ENCODE measurements at regions not wholly inside any gene's neighbourhood (a gene's known extent, or its start where the extent isn't known, plus 50 kb on each side); places are given as distances from the start of the nearest gene placed in this dataset.
"Not testable (repeated sequence)": the region's sequence is repeated elsewhere in the genome, so short reads cannot be mapped to it uniquely, and the experiment has no call there.

DNA sequence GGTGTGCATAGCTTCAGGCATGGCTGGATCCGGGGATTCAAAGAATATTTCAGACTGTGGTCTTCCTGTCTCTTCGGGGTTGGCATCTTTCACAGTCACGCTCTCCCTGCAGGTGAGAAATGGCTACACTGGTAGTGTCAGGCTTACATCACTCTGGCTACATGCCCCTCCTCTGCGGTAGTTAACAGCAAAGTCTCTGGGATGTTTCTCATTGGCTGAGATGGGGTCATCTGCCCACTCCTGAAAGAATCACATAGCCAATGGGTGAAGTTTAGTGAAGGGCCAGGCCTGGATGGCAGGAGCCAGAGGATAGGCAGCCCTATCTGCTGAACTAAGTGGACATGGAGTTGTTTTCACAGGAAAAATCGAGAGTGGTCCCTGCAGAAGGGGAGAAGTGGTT, 356.5 kb downstream of the MATN1 start:
- no peak for DNase-seq
- Mint-ChIP-seq H3K36me3 (ENCODE audit: insufficient read depth) (peaks cover 2% of the 10 kb centered on the region), H3K27me3 (peaks cover 28% of the 10 kb centered on the region in 2 donors), H3K4me1 (ENCODE audit: low read depth in 2 of 2) (no peaks in the 10 kb centered on the region), H3K27ac (no peak overlapping the region), H3K9me3 (no peaks in the 10 kb centered on the region), H3K4me3 (no peak overlapping the region)
- no peak for ATAC-seq (replicated peaks)

DNA sequence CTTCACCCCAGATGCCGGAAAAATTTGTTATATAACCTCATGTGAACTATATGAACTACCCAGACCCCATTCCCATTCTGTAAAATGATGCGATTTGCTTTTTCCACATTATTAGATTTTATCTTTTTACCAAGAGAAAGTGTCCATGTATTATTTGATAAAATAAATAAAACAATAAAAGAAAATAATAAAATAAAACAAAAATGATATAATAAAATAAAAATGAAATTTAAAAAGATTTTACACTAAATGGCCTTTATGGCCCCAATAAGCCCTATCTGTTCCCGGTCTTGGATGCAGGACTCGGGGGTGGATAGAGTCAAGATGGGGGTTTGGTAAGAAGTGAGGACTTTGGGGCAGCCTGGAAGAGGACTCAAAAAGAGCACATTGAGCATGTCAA, 357.2 kb downstream of the MATN1 start:
- DNase-seq, result no peak
- Mint-ChIP-seq H3K36me3 (ENCODE audit: insufficient read depth) (peaks cover 2% of the 10 kb centered on the region), H3K9me3 (no peaks in the 10 kb centered on the region), H3K27me3 (peaks cover 25 to 35% of the 10 kb centered on the region in 2 donors), H3K4me3 (no peak overlapping the region), H3K27ac (no peak overlapping the region), H3K4me1 (ENCODE audit: low read depth in 2 of 2) (no peaks in the 10 kb centered on the region)
- ATAC-seq (replicated peaks), result no peak

DNA sequence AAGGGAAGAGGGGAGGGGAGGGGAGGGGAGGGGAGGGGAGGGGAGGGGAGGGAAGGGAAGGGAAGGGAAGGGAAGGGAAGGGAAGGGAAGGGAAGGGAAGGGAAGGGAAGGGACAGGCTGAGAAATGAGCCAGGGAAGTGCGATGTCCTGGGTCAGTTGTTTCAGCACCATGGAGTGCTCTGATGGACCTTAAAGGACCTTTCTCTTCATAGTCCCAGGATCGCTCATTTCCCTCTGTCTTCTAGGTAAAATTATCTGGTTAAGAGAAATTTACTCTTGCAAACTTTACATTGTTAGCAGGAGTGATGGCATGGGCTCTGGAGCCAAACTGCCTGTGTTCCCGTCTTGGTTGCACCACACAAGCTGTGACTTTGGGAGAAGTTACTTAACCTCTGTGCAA, 357.8 kb downstream of the MATN1 start:
- ATAC-seq (replicated peaks) (no peak), DNase-seq (no peak)
- Mint-ChIP-seq H3K27me3 (peaks cover 22 to 36% of the 10 kb centered on the region in 2 donors), H3K27ac (no peak overlapping the region), H3K4me3 (no peak overlapping the region), H3K9me3 (no peaks in the 10 kb centered on the region), H3K4me1 (ENCODE audit: low read depth in 2 of 2) (no peaks in the 10 kb centered on the region), H3K36me3 (ENCODE audit: insufficient read depth) (peaks cover 1% of the 10 kb centered on the region)

DNA sequence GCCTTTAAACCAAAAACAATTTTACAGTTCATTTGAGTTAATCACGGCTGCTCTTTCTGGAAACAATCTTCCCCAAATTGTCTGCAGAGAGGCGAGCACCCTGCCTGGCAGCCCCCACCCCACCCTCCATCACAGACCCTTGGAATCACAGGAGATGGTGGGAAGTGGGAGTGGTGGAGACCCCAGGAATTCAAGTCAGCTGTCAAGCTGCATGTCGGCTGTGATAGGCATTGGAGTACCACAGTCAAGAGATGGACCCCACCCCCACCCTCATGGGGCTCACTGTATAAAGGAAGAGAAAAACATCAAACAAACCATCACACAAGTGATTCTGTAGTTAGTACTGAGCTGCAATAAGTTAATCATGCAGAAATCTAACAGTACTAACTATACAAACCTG, 360.4 kb downstream of the MATN1 start:
- Mint-ChIP-seq H3K4me1 (ENCODE audit: low read depth in 2 of 2) (no peaks in the 10 kb centered on the region), H3K4me3 (no peak overlapping the region), H3K36me3 (ENCODE audit: insufficient read depth) (peaks cover 3% of the 10 kb centered on the region), H3K9me3 (no peaks in the 10 kb centered on the region), H3K27me3 (peaks cover 33 to 57% of the 10 kb centered on the region in 2 donors), H3K27ac (no peak overlapping the region)
- DNase-seq (no peak), ATAC-seq (replicated peaks) (no peak)

DNA sequence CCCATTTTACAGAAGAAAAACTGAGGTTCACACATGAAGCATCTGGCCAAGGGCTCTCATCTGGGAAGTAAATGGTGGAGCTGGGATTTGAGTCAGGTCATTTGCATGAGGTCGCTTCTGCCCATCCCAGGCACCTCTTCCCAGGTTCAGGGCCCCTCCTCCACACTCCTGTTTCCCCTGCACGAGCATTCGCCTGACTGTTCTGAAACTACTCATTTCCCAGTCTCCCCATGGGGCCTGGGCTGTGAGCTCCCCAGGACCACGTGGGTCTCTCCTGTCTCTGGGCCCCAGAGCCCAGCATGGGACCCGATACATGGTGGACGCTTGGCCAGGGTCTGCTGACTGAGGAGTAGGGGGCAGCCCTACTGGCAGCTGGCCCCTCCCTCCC, 360.8 kb downstream of the MATN1 start:
- Mint-ChIP-seq H3K4me3 (no peak overlapping the region), H3K4me1 (ENCODE audit: low read depth in 2 of 2) (no peaks in the 10 kb centered on the region), H3K36me3 (ENCODE audit: insufficient read depth) (peaks cover 3% of the 10 kb centered on the region), H3K27me3 (peaks cover 33 to 57% of the 10 kb centered on the region in 2 donors), H3K27ac (no peak overlapping the region), H3K9me3 (no peaks in the 10 kb centered on the region)
- ATAC-seq (replicated peaks) (no peak), DNase-seq (no peak)

DNA sequence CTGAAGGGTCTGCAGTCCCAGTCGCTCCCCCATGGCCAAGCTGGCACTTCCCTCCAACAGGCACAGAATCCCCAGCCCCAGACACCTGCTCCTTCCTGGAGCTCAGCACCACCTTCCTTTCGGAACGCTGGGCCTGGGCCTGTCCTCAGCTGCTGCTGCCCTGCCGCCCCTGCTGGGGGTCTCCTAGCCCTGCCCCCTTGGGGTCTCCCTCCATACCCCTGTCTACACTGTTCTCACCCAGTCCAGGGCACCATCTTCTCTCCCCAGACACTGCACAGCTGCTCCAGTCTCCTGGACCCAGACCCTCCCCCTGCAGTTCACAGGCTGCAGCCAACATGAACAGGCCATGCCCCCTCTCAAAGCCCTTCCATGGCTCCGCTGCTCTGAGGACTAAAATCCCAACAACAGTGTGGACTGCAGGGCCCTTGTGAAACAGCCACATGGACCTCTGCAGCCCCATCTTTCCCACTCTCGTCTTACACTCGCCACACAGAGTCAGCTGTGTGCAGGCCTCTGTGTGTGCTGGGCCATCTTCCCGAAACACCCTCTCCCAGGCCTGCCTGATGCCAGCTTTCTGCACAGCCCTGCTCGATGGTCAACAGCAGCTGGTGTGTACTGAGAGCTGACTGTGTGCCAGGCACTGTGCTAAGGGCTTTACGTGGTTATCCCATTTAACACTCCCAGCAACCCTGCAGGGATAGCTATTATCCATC, 361.3 kb downstream of the MATN1 start:
- H3K27me3 Mint-ChIP-seq, result peaks cover 36 to 59% of the 10 kb centered on the region in 2 donors

DNA sequence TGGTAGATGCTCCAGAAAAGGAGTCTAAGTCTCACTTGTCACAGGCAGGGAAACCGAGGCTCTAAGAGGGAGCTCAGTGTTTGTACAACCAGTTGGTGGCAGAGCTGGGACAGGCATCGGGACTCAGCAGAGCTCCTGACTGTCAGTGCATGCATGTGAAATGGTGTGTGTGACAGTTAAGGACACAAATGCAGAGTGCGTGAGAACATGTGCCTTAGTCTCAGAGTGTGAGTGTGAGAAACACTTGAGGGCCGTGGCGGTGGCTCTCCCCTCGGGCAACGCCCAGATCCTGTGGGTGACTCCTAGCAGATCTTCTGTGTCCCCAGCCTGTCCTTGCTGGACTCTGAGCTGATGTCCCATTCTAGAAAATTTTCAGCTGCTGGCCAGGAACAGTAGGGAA, 362.6 kb downstream of the MATN1 start:
- Mint-ChIP-seq H3K27ac (no peak overlapping the region), H3K4me3 (no peak overlapping the region), H3K9me3 (no peaks in the 10 kb centered on the region), H3K36me3 (ENCODE audit: insufficient read depth) (peaks cover 3% of the 10 kb centered on the region), H3K4me1 (ENCODE audit: low read depth in 2 of 2) (no peaks in the 10 kb centered on the region), H3K27me3 (peaks cover 42 to 65% of the 10 kb centered on the region in 2 donors)
- DNase-seq (no peak), ATAC-seq (replicated peaks) (no peak)

More for the DNA sequence above, 361.3 kb downstream of the MATN1 start:
- ATAC-seq (replicated peaks); H3K36me3 Mint-ChIP-seq (ENCODE audit: insufficient read depth); H3K9me3 Mint-ChIP-seq; H3K4me3 Mint-ChIP-seq; H3K4me1 Mint-ChIP-seq (ENCODE audit: low read depth in 2 of 2); DNase-seq; H3K27ac Mint-ChIP-seq: not testable (repeated sequence)

DNA sequence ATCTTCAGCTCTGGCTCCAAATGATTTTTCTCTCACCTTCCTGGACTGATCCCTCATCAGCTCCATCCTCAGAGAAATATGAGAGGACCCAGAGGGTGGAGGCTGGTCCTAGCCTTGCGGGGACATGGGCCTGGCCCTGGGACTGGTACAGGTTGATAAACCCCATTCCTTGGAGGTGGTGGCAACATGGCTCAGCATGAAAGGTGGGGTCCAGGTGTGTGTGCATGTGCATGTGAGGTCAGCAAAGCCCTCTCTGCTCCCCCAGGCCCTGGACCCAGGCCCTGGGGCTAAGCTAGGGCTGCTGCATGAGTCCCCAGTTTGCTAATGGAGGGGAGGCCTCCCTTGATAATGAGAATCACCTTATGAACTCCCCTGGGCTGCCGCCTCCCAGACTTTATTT, 363.1 kb downstream of the MATN1 start:
- peaks cover 3% of the 10 kb centered on the region for H3K36me3 Mint-ChIP-seq (ENCODE audit: insufficient read depth)
- H3K27ac Mint-ChIP-seq, result no peak overlapping the region
- peaks cover 46 to 64% of the 10 kb centered on the region in 2 donors for H3K27me3 Mint-ChIP-seq
- no peaks in the 10 kb centered on the region for H3K9me3 Mint-ChIP-seq
- ATAC-seq (replicated peaks) (no peak), DNase-seq (no peak)
- H3K4me3 Mint-ChIP-seq, result no peak overlapping the region
- H3K4me1 Mint-ChIP-seq (ENCODE audit: low read depth in 2 of 2), result no peaks in the 10 kb centered on the region

DNA sequence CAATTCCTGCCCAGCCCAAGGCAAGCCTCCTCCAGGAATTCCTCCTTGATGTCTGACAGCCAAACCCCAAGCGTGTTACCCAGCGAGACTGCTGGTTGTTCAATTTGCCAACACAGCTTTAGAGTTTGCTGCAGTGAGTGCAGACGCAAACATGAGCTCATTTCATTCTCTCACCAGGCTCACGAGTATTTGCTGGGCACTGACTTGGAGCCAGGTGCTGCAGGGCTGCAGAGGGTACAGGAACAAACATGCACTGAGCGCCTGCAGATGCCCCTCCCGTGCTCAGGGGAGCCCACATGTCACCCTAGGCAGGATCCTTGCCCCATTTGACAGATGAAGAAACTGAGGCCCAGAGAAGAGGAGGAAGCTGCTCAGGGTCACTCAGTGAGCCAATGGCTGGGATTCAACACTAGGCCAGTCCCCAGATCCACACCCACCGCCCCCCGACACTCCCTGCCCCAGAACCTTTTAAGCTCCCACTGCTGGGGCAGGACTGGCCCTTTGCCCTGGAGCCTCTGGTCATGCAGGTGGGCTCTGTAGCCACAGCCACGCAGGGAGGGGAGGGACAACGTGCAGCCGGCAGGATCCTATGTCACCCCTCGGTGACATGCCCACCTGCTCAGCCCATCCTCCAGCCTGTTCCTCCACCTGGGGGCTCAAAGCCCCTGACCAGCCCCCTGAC, 363.7 kb downstream of the MATN1 start:
- Mint-ChIP-seq H3K9me3 (no peaks in the 10 kb centered on the region), H3K27ac (no peak overlapping the region), H3K4me1 (ENCODE audit: low read depth in 2 of 2) (no peaks in the 10 kb centered on the region), H3K27me3 (peaks cover 47 to 64% of the 10 kb centered on the region in 2 donors), H3K4me3 (no peak overlapping the region), H3K36me3 (ENCODE audit: insufficient read depth) (peaks cover 3% of the 10 kb centered on the region)
- ATAC-seq (replicated peaks) (no peak), DNase-seq (no peak)

DNA sequence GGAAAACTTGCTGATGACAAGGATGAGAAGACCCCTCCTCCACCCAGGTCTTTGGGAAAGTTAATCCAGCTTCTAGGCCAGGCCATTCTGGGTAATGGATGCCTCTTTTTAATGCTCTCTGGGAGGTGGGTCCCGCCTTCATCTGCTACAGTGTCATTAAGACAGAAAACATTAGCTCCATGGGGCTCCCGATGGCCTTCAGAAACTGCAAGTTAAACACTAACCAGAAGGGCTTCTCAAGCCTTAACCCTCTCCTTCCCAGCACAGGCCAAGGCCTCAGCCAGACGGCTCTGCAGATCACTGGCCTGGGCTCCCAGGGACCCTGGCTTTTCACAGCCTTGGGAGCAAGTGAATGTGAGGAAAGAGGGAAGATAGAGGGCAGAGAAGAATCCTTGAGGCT, 364.9 kb downstream of the MATN1 start:
- no peak overlapping the region for H3K27ac Mint-ChIP-seq
- no peak overlapping the region for H3K4me3 Mint-ChIP-seq
- peaks cover 3% of the 10 kb centered on the region for H3K36me3 Mint-ChIP-seq (ENCODE audit: insufficient read depth)
- no peak for ATAC-seq (replicated peaks)
- H3K27me3 Mint-ChIP-seq, result peaks cover 50 to 66% of the 10 kb centered on the region in 2 donors
- H3K9me3 Mint-ChIP-seq, result no peaks in the 10 kb centered on the region
- no peaks in the 10 kb centered on the region for H3K4me1 Mint-ChIP-seq (ENCODE audit: low read depth in 2 of 2)
- DNase-seq, result no peak

DNA sequence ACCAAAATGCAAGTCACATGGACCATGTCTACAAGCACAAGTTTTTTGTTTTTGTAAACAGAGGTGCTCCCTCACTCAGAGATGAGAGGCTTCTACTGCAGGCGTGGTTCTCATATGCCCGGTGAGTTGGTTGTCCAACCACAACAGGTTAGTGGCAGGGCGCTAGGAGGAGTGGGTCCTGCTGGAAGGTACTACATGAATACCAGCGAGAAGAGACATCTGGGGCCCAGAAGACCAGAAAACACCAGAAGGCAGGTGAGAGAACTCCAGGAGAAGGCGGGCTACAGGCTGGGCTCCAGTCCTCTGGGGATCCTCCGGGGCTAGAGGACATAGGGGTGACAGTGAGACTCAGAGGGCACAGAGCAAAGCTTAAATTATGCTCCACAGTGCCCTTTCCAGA, 366.5 kb downstream of the MATN1 start:
- ATAC-seq (replicated peaks) (no peak), DNase-seq (no peak)
- H3K36me3 Mint-ChIP-seq (ENCODE audit: insufficient read depth), result peaks cover 3% of the 10 kb centered on the region
- no peak overlapping the region for H3K27ac Mint-ChIP-seq
- H3K9me3 Mint-ChIP-seq, result no peaks in the 10 kb centered on the region
- H3K27me3 Mint-ChIP-seq, result peaks cover 41 to 53% of the 10 kb centered on the region in 2 donors
- H3K4me1 Mint-ChIP-seq (ENCODE audit: low read depth in 2 of 2), result no peaks in the 10 kb centered on the region
- no peak overlapping the region for H3K4me3 Mint-ChIP-seq

DNA sequence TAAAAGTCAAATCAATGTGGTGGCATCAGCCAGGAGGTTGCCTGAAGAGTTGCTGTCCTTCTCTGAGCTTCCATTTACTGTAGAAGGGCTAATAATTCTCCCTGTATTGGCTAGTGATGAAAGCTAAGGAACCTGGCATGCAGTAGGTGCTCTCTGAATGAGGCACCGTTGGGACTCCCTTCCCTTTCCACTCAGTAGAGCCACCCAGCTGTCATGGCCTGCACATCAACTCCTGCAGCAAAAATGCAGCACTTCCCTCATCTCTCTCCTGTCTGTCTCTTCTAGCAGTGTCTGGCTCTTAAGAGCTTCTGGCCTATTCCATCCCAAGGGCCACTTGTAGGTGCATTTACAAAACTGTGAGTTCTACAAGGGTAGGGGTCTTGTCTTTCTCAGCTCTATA, 369.0 kb downstream of the MATN1 start:
- Mint-ChIP-seq H3K27me3 (peaks cover 36 to 41% of the 10 kb centered on the region in 2 donors), H3K36me3 (ENCODE audit: insufficient read depth) (no peaks in the 10 kb centered on the region), H3K9me3 (peaks cover 0 to under 1% of the 10 kb centered on the region in 2 donors), H3K4me3 (no peak overlapping the region), H3K4me1 (ENCODE audit: low read depth in 2 of 2) (no peaks in the 10 kb centered on the region), H3K27ac (no peak overlapping the region)
- DNase-seq (no peak), ATAC-seq (replicated peaks) (no peak)

DNA sequence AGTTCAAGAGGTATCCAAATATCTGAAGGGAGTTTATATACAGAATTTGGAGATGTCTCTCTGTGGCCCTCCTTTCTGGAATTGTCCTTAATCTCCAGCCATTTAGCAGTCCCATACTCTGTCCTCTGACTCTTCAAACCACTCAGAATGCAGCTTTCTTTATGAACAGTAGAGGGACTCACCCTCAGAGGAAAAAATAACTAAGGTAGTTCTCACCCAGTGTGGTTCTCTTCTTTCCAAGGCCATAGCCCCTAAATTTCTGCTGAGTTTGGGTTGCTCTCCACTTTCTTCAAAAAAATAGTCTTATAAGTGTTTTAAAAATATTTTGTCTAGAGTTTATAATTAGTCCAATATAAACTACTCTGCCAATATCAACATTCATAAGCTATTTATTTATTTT, 369.7 kb downstream of the MATN1 start:
- DNase-seq, result no peak
- Mint-ChIP-seq H3K27ac (no peak overlapping the region), H3K27me3 (peaks cover 36 to 42% of the 10 kb centered on the region in 2 donors), H3K4me3 (no peak overlapping the region), H3K4me1 (ENCODE audit: low read depth in 2 of 2) (no peaks in the 10 kb centered on the region), H3K9me3 (peaks cover 0 to 7% of the 10 kb centered on the region in 2 donors), H3K36me3 (ENCODE audit: insufficient read depth) (no peaks in the 10 kb centered on the region)
- ATAC-seq (replicated peaks), result no peak

DNA sequence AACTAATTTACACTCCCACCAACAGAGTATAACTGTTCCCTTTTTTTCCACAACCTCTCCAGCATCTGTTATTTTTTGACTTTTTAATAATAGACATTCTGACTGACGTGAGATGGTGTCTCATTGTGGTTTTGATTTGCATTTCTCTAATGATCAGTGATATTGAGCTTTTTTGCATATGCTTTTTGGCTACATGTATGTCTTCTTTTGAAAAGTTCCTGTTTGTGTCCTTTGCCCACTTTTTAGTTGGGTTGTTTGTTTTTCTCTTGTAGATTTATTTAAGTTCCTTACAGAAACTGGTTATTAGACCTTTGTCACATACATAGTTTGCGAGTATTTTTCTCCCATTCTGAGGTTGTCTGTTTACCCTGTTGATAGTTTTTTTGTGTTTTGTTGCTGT, 375.2 kb downstream of the MATN1 start:
- Mint-ChIP-seq H3K4me1 (ENCODE audit: low read depth in 2 of 2) (no peaks in the 10 kb centered on the region), H3K27ac (no peak overlapping the region), H3K4me3 (no peak overlapping the region), H3K36me3 (ENCODE audit: insufficient read depth) (no peaks in the 10 kb centered on the region), H3K9me3 (peaks cover 2 to 7% of the 10 kb centered on the region in 2 donors), H3K27me3 (peaks cover 34 to 37% of the 10 kb centered on the region in 2 donors)
- no peak for ATAC-seq (replicated peaks)
- DNase-seq, result no peak
